Kidney (tissue), 13 donors: ENCODE measurements at regions not wholly inside any gene's neighbourhood (a gene's known extent, or its start where the extent isn't known, plus 50 kb on each side); places are given as distances from the start of the nearest gene placed in this dataset.

ENCODE experiments used
- DNase-seq, 5 donors: peaks; one replicate each; pipeline ENCODE4 v3.0.0-alpha.2; 2013 to 2020
- FAIRE-seq: peaks from 2 replicates; lab custom pipeline; 2012; peaks lifted over from hg19 to GRCh38; lab: Jason Lieb, UNC
- H3K27ac ChIP-seq, 2 donors: one replicate each; pipeline ENCODE4 v1.7.0; 2013; ENCODE audit warnings: low read depth in 2 of 2, low read length in 2 of 2, inconsistent platforms in 1 of 2
- H3K27me3 ChIP-seq: one replicate; pipeline ENCODE4 v1.7.1; 2013; ENCODE audit warnings: low read length, inconsistent platforms; ENCODE audit not compliant: control insufficient read depth, insufficient read depth
- H3K36me3 ChIP-seq, 3 donors: one replicate each; pipeline versions ENCODE4 v1.7.0 to v1.7.1; 2013; ENCODE audit warnings: low read length in 3 of 3, control low read depth in 1 of 3, inconsistent platforms in 1 of 3; ENCODE audit not compliant: insufficient read depth in 3 of 3, control insufficient read depth in 2 of 3
- H3K4me1 ChIP-seq, 3 donors: one replicate each; pipeline versions ENCODE4 v1.7.0 to v1.7.1; 2013; ENCODE audit warnings: low read length in 3 of 3, inconsistent platforms in 1 of 3, low read depth in 1 of 3; ENCODE audit not compliant: control insufficient read depth in 2 of 3, insufficient read depth in 2 of 3
- H3K4me3 ChIP-seq, 3 donors: one replicate each; pipeline versions ENCODE4 v1.7.0 to v1.8.1; 2013; ENCODE audit warnings: low read length in 3 of 3, control low read depth in 1 of 3, inconsistent platforms in 1 of 3
- H3K9ac ChIP-seq, 3 donors: one replicate each; pipeline versions ENCODE4 v1.7.0 to v1.7.1; 2013; ENCODE audit warnings: low read length in 3 of 3, control low read depth in 1 of 3, inconsistent platforms in 1 of 3
- H3K9me3 ChIP-seq, 3 donors: one replicate each; pipeline versions ENCODE4 v1.7.0 to v1.7.1; 2013; ENCODE audit warnings: low read length in 3 of 3, control low read depth in 1 of 3, inconsistent platforms in 1 of 3; ENCODE audit not compliant: control insufficient read depth in 2 of 3, insufficient read depth in 1 of 3
- CTCF ChIP-seq: IDR thresholded peaks from 3 replicates; pipeline ENCODE4 v1.5.1; 2012; ENCODE audit warnings: mild to moderate bottlenecking, moderate library complexity, borderline replicate concordance; ENCODE audit not compliant: insufficient read depth; ENCODE audit errors: extremely low read depth
- intact Hi-C: fragments of 100-400 bp; cut with DNase I; formaldehyde crosslinking; loops from one replicate; pipeline ENCODE4 v1.11.1; 2022
- donor health status: control.
- donor health status: control.
- donor health status: control.
- donor health status: control.
- donor health status: control.
- donor health status: DM: yes; HTN: yes; CAD: no.
- donor health status: Normal renal cell carcinoma (clear cell type).

GRCh38 chr14:22174412-22175277 lies 414.4 kb downstream of the DAD1 start:
- Histone ChIP-seq H3K9ac (no peak overlapping the region), H3K4me1 (peaks cover 0 to 17% (median 0%) of the 10 kb centered on the region in 3 donors), H3K27ac (peak overlapping the region; percentile 79 to 81), H3K27me3 (no peaks in the 10 kb centered on the region), H3K4me3 (peak overlapping the region in 2 of 3 donors; percentile 18 to 32), H3K36me3 (no peaks in the 10 kb centered on the region), H3K9me3 (no peaks in the 10 kb centered on the region)
- no peak for TF ChIP-seq CTCF
- FAIRE-seq (no peak), DNase-seq (peak in 3 of 5 donors; percentile 21 to 69 (median 37))
- intact Hi-C loops = no loop called here

GRCh38 chr14:22168092-22168955 lies 420.7 kb downstream of the DAD1 start:
- FAIRE-seq = peak; percentile 15
- peaks cover 0 to 2% (median 0%) of the 10 kb centered on the region in 3 donors for H3K4me1 ChIP-seq
- intact Hi-C loops = no loop called here

GRCh38 chr14:22164616-22165015 lies 424.4 kb downstream of the DAD1 start:
- intact Hi-C loops = no loop called here

More at GRCh38 chr14:22168092-22168955, 420.7 kb downstream of the DAD1 start:
- TF ChIP-seq CTCF = no peak
- Histone ChIP-seq H3K27me3 (no peaks in the 10 kb centered on the region), H3K9ac (no peak overlapping the region), H3K4me3 (no peak overlapping the region), H3K36me3 (no peaks in the 10 kb centered on the region), H3K9me3 (no peaks in the 10 kb centered on the region), H3K27ac (no peak overlapping the region)
- peak in 1 of 5 donors; percentile 13 for DNase-seq

More at GRCh38 chr14:22164616-22165015, 424.4 kb downstream of the DAD1 start:
- Histone ChIP-seq H3K9ac (no peak overlapping the region), H3K27me3 (no peaks in the 10 kb centered on the region), H3K36me3 (no peaks in the 10 kb centered on the region), H3K27ac (no peak overlapping the region), H3K9me3 (no peaks in the 10 kb centered on the region), H3K4me1 (no peaks in the 10 kb centered on the region), H3K4me3 (no peak overlapping the region)
- DNase-seq (peak in 1 of 5 donors; percentile 13), FAIRE-seq (no peak)
- TF ChIP-seq CTCF = no peak
